ENCODE measurements at regions not wholly inside any gene's neighbourhood (a gene's known extent, or its start where the extent isn't known, plus 50 kb on each side); places are given as distances from the start of the nearest gene placed in this dataset.

GRCh38 chr18:34977838-34978532 is 63.2 kb upstream of the MAPRE2 start:
- Histone ChIP-seq H3K4me1 (peaks cover 4 to 39% (median 30%) of the 10 kb centered on the region in 6 donors), H3K36me3 (no peaks in the 10 kb centered on the region), H3K9me3 (no peaks in the 10 kb centered on the region), H3K27ac (peak overlapping the region in 4 of 8 donors; percentile 12 to 59 (median 34)), H3K4me3 (peak overlapping the region; percentile 63 to 96 (median 82)), H3K27me3 (replicated peaks in 1 of 7) (peaks cover 0 to 26% (median 0%) of the 10 kb centered on the region in 7 donors)
- peak; percentile 91 for DNase-seq
- intact Hi-C loops (cut with DNase I; ENCODE audit: low total_unique reads) = no loop called here
- WGBS, 5 donors = 0 to 1% (median 0%) methylated on average over 29 to 35 of the region's 35 CpGs
- TF ChIP-seq POLR2AphosphoS5 (IDR thresholded peaks at IDR 0.05) (peak in 2 of 3 donors; percentile 11 to 23), CTCF (IDR thresholded peaks at IDR 0.05 in 8 of 11, conservative IDR thresholded peaks at IDR 0.05 in 3 of 11) (no peak), POLR2A (IDR thresholded peaks at IDR 0.05) (no peak)

- no peaks in the 10 kb centered on the region for H3K9me3 ChIP-seq
- 0 to 2% (median 1%) methylated on average over 5 of the region's 5 CpGs for WGBS, 5 donors
- peaks cover 0 to 24% (median 0%) of the 10 kb centered on the region in 7 donors for H3K27me3 ChIP-seq (replicated peaks in 1 of 7)
- TF ChIP-seq POLR2AphosphoS5 (IDR thresholded peaks at IDR 0.05) (no peak), CTCF (IDR thresholded peaks at IDR 0.05 in 8 of 11, conservative IDR thresholded peaks at IDR 0.05 in 3 of 11) (no peak), POLR2A (IDR thresholded peaks at IDR 0.05) (no peak)
- peak overlapping the region; percentile 63 to 96 (median 82) for H3K4me3 ChIP-seq
- intact Hi-C loops (cut with DNase I; ENCODE audit: low total_unique reads) = no loop called here
- no peak for DNase-seq
- peaks cover 4 to 39% (median 30%) of the 10 kb centered on the region in 6 donors for H3K4me1 ChIP-seq
- peak overlapping the region in 4 of 8 donors; percentile 5 to 50 (median 24) for H3K27ac ChIP-seq
- H3K36me3 ChIP-seq = no peaks in the 10 kb centered on the region
Observed at GRCh38 chr18:34978533-34978893, 62.7 kb upstream of the MAPRE2 start.

- no peaks in the 10 kb centered on the region for H3K36me3 ChIP-seq
- TF ChIP-seq POLR2A (IDR thresholded peaks at IDR 0.05) = no peak
- peak in 1 of 3 donors; percentile 35 for TF ChIP-seq POLR2AphosphoS5 (IDR thresholded peaks at IDR 0.05)
- H3K4me3 ChIP-seq = peak overlapping the region; percentile 63 to 96 (median 82)
- DNase-seq = peak; percentile 73
- H3K9me3 ChIP-seq = no peaks in the 10 kb centered on the region
- WGBS, 5 donors = 0 to 1% (median 1%) methylated on average over 9 of the region's 9 CpGs
- H3K27me3 ChIP-seq (replicated peaks in 1 of 7) = peaks cover 0 to 24% (median 0%) of the 10 kb centered on the region in 7 donors
- H3K27ac ChIP-seq = peak overlapping the region in 5 of 8 donors; percentile 5 to 50 (median 12)
- intact Hi-C loops (cut with DNase I; ENCODE audit: low total_unique reads) = no loop called here
- H3K4me1 ChIP-seq = peaks cover 4 to 39% (median 30%) of the 10 kb centered on the region in 6 donors
Observed at GRCh38 chr18:34978953-34979608, 62.1 kb upstream of the MAPRE2 start.

- no peaks in the 10 kb centered on the region for H3K36me3 ChIP-seq
- intact Hi-C loops (cut with DNase I; ENCODE audit: low total_unique reads) = no loop called here
- no peaks in the 10 kb centered on the region for H3K9me3 ChIP-seq
- H3K27ac ChIP-seq = no peak overlapping the region
- peaks cover 2 to 33% (median 24%) of the 10 kb centered on the region in 6 donors for H3K4me1 ChIP-seq
- peaks cover 0 to 15% (median 0%) of the 10 kb centered on the region in 7 donors for H3K27me3 ChIP-seq (replicated peaks in 1 of 7)
- no peak for DNase-seq
- H3K4me3 ChIP-seq = no peak overlapping the region
- TF ChIP-seq POLR2A (IDR thresholded peaks at IDR 0.05) (no peak), CTCF (IDR thresholded peaks at IDR 0.05 in 8 of 11, conservative IDR thresholded peaks at IDR 0.05 in 3 of 11) (no peak), POLR2AphosphoS5 (IDR thresholded peaks at IDR 0.05) (no peak)
- WGBS, 5 donors = 67 to 92% (median 85%) methylated on average over 2 of the region's 2 CpGs
Observed at GRCh38 chr18:34981487-34981886, 59.7 kb upstream of the MAPRE2 start.

All from spleen (tissue), 11 donors.